WERI-Rb-1 (cell line): ENCODE measurements at regions not wholly inside any gene's neighbourhood (a gene's known extent, or its start where the extent isn't known, plus 50 kb on each side); places are given as distances from the start of the nearest gene placed in this dataset.

Source experiments
- DNase-seq: peaks from one replicate; pipeline ENCODE4 v3.0.0-alpha.2; 2020
- H3K27ac ChIP-seq: fragments of 250-450 bp; sonication (Bioruptor Pico); 2 replicates; pipeline ENCODE4 v1.5.1; 2020; ENCODE audit warnings: mild to moderate bottlenecking, moderate library complexity
- H3K27me3 ChIP-seq: fragments of 250-450 bp; sonication (Bioruptor Pico); 2 replicates; pipeline ENCODE4 v1.5.1; 2021; ENCODE audit warnings: mild to moderate bottlenecking, low read depth, moderate library complexity; ENCODE audit not compliant: insufficient read depth, severe bottlenecking
- H3K36me3 ChIP-seq: fragments of 250-450 bp; sonication (Bioruptor Pico); 2 replicates; pipeline ENCODE4 v1.5.1; 2020; ENCODE audit warnings: mild to moderate bottlenecking, moderate library complexity
- H3K4me3 ChIP-seq: 2 replicates; pipeline ENCODE4 v1.5.1; 2011; ENCODE audit warnings: low read depth, mild to moderate bottlenecking, control low read depth, low read length
- H3K9me3 ChIP-seq: fragments of 250-450 bp; sonication (Bioruptor Pico); 2 replicates; pipeline ENCODE4 v1.5.1; 2021; ENCODE audit warnings: mild to moderate bottlenecking, moderate library complexity; ENCODE audit not compliant: severe bottlenecking
- CTCF ChIP-seq: IDR thresholded peaks from 2 replicates; pipeline ENCODE4 v1.5.1; 2011; ENCODE audit warnings: low read depth, mild to moderate bottlenecking, control low read depth, inconsistent platforms, low read length

DNA sequence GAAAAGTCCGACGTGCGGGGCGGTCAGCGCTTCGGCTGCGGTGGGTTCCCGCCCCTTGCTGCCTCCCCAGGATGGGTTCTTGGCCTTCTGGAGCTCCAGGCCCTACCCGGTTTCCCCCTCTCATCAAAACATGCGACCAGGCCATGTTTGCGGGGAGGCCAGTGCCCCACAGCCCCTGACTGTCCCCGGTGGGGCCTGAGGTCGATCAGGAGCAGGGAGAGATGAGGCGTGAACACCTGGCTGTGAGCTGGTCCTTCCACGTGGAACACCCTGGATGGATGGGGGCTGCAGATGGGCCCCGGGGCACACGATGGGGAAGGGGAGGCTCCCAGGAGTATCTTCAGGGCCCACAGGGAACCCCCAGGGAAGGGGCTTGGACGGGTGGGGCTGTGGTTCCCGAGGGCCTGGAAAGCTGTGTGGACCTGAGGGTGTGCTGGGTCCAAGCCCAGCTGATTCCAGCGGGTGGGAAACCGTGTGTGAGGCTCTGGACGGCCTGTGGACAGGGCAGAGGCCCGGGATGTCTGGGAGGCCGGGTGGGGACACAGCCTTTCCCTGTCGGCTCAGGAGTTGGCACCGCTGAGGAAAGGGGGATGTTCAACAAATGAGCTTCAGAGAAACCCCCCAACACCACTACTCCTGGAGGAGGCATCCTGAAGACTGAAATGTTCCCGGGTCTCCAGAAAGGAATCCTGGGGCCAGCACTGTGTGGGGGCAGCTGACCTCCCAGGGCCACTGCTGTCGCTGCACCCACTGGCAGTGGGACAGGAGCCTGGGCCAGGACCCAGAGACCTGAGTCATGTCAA, 187.0 kb upstream of the C14orf180 start:
- no peak for TF ChIP-seq CTCF
- Histone ChIP-seq H3K9me3 (no peaks in the 10 kb centered on the region), H3K27me3 (no peaks in the 10 kb centered on the region), H3K27ac (no peak overlapping the region), H3K36me3 (no peaks in the 10 kb centered on the region), H3K4me3 (no peak overlapping the region)
- no peak for DNase-seq

- no peak for DNase-seq
- no peaks in the 10 kb centered on the region for H3K27me3 ChIP-seq
- no peak overlapping the region for H3K27ac ChIP-seq
- H3K9me3 ChIP-seq, result no peaks in the 10 kb centered on the region
- H3K4me3 ChIP-seq, result no peak overlapping the region
- no peak for TF ChIP-seq CTCF
- H3K36me3 ChIP-seq, result no peaks in the 10 kb centered on the region
These were observed 186.2 kb upstream of the C14orf180 start for GRCh38 chr14:104393199-104393897.

GRCh38 chr14:104393898-104394381, 185.6 kb upstream of the C14orf180 start:
- DNase-seq, result no peak
- no peak overlapping the region for H3K27ac ChIP-seq
- no peaks in the 10 kb centered on the region for H3K27me3 ChIP-seq
- H3K36me3 ChIP-seq, result no peaks in the 10 kb centered on the region
- TF ChIP-seq CTCF, result no peak
- H3K4me3 ChIP-seq, result no peak overlapping the region
- no peaks in the 10 kb centered on the region for H3K9me3 ChIP-seq

DNA sequence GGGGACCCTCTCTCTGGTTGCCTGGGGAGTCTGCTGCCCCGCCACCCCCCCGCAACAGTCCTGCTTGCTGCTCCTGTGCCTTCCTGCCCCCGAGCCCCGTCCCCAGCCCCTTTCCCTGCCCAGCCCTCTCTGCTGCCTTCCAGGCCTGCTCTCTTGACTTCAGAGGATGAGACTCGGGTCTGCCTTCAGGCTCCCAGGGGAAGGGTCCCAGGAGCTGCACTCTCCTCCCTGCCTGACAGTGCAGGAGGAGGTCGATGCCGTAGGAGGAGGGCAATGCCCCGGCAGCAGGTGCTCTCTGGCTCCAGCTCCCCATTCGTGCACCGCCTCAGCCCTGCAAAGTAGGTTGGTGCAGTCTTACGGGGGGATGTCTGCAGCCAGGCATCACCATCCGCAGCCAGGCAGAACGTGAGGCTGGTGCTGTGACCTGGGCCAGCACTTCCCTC, 185.1 kb upstream of the C14orf180 start:
- Histone ChIP-seq H3K27ac (no peak overlapping the region), H3K36me3 (no peaks in the 10 kb centered on the region), H3K9me3 (no peaks in the 10 kb centered on the region), H3K27me3 (no peaks in the 10 kb centered on the region), H3K4me3 (no peak overlapping the region)
- no peak for DNase-seq
- no peak for TF ChIP-seq CTCF

DNA sequence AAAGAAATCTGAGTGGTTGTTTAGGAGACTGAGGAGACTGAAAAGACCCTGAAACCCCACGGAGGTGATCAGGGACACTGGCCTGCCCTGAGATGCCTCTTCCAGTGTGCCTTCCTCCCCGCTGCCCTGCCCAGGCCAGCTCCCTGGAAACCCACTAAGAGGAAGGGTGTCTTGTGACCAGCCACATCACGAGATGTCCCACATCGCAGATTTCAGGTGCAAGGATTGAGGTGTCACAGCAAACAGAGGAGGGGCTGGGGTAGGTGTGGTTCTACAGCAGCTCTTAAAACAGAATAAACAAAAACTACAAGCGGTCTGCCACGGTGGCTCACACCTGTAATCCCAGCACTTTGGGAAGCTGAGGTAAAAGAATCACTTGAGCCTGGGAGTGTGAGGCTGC, 184.3 kb upstream of the C14orf180 start:
- Histone ChIP-seq H3K27ac (no peak overlapping the region), H3K27me3 (no peaks in the 10 kb centered on the region), H3K36me3 (no peaks in the 10 kb centered on the region), H3K4me3 (no peak overlapping the region), H3K9me3 (no peaks in the 10 kb centered on the region)
- no peak for DNase-seq
- TF ChIP-seq CTCF, result no peak
